SJCRH30 (cell line): ENCODE measurements at regions not wholly inside any gene's neighbourhood (a gene's known extent, or its start where the extent isn't known, plus 50 kb on each side); places are given as distances from the start of the nearest gene placed in this dataset.
A peak's percentile ranks its signal among the peaks of the same experiment; 100 is the strongest.
"Not testable (repeated sequence)": the region's sequence is repeated elsewhere in the genome, so short reads cannot be mapped to it uniquely, and the experiment has no call there.

Experiments used
- DNase-seq, 2 experiments: peaks; one replicate each; pipeline ENCODE4 v3.0.0-alpha.2; 2015 to 2020
- H3K27ac ChIP-seq: fragments of 250-450 bp; sonication (Bioruptor Pico); 2 replicates; pipeline ENCODE4 v1.5.1; 2020; ENCODE audit warnings: mild to moderate bottlenecking, moderate library complexity
- H3K27me3 ChIP-seq: fragments of 250-450 bp; sonication (Bioruptor Pico); 2 replicates; pipeline ENCODE4 v1.5.1; 2020; ENCODE audit warnings: mild to moderate bottlenecking, moderate library complexity
- H3K36me3 ChIP-seq: fragments of 250-450 bp; sonication (Bioruptor Pico); 2 replicates; pipeline ENCODE4 v1.5.1; 2020; ENCODE audit warnings: mild to moderate bottlenecking, moderate library complexity
- H3K4me1 ChIP-seq: fragments of 250-450 bp; sonication (Bioruptor Pico); 2 replicates; pipeline ENCODE4 v1.5.1; 2020; ENCODE audit warnings: mild to moderate bottlenecking, moderate library complexity
- H3K4me3 ChIP-seq: fragments of 250-450 bp; sonication (Bioruptor Pico); 2 replicates; pipeline ENCODE4 v1.5.1; 2020; ENCODE audit warnings: mild to moderate bottlenecking, moderate library complexity
- H3K9me3 ChIP-seq: fragments of 250-450 bp; sonication (Bioruptor Pico); replicated peaks from 2 replicates; pipeline ENCODE4 v1.5.1; 2020; ENCODE audit warnings: mild to moderate bottlenecking, moderate library complexity

- Histone ChIP-seq H3K9me3 (no peaks in the 10 kb centered on the region), H3K36me3 (no peaks in the 10 kb centered on the region), H3K4me3 (no peak overlapping the region), H3K4me1 (peaks cover 4% of the 10 kb centered on the region; the same call in 1 of the 2 replicates), H3K27ac (no peak overlapping the region), H3K27me3 (no peaks in the 10 kb centered on the region)
- DNase-seq = no peak
Observed at GRCh38 chr10:121129266-121129665, 278.1 kb downstream of the WDR11 start.

- Histone ChIP-seq H3K36me3 (no peaks in the 10 kb centered on the region), H3K9me3 (no peaks in the 10 kb centered on the region), H3K4me1 (peaks cover 4% of the 10 kb centered on the region; the same call in 1 of the 2 replicates), H3K27me3 (no peaks in the 10 kb centered on the region), H3K27ac (no peak overlapping the region), H3K4me3 (no peak overlapping the region)
- no peak for DNase-seq
Observed at GRCh38 chr10:121130382-121130781, 279.2 kb downstream of the WDR11 start.

GRCh38 chr10:121131014-121131413 lies 279.9 kb downstream of the WDR11 start:
- H3K4me3 ChIP-seq = no peak overlapping the region
- H3K36me3 ChIP-seq = no peaks in the 10 kb centered on the region
- peaks cover 4% of the 10 kb centered on the region; the same call in 1 of the 2 replicates for H3K4me1 ChIP-seq
- DNase-seq = no peak
- no peaks in the 10 kb centered on the region for H3K27me3 ChIP-seq
- no peak overlapping the region for H3K27ac ChIP-seq
- H3K9me3 ChIP-seq = no peaks in the 10 kb centered on the region

GRCh38 chr10:121131426-121132265 lies 280.5 kb downstream of the WDR11 start:
- Histone ChIP-seq H3K9me3 (no peaks in the 10 kb centered on the region), H3K4me1 (peaks cover 4% of the 10 kb centered on the region; the same call in 1 of the 2 replicates), H3K4me3 (no peak overlapping the region), H3K36me3 (no peaks in the 10 kb centered on the region), H3K27me3 (no peaks in the 10 kb centered on the region), H3K27ac (no peak overlapping the region)
- DNase-seq = peak; percentile 53 to 77

GRCh38 chr10:121132273-121132672 lies 281.1 kb downstream of the WDR11 start:
- Histone ChIP-seq H3K27ac (no peak overlapping the region), H3K4me3 (no peak overlapping the region), H3K4me1 (peaks cover 4% of the 10 kb centered on the region; the same call in 1 of the 2 replicates), H3K36me3 (no peaks in the 10 kb centered on the region), H3K27me3 (no peaks in the 10 kb centered on the region), H3K9me3 (no peaks in the 10 kb centered on the region)
- DNase-seq = no peak

GRCh38 chr10:121133901-121134300 lies 282.7 kb downstream of the WDR11 start:
- H3K27ac ChIP-seq = no peak overlapping the region
- DNase-seq = no peak

GRCh38 chr10:121134711-121135110 lies 283.5 kb downstream of the WDR11 start:
- H3K36me3 ChIP-seq = no peaks in the 10 kb centered on the region
- peaks cover 4% of the 10 kb centered on the region; the same call in 1 of the 2 replicates for H3K4me1 ChIP-seq
- peak in 1 of 2 experiments; percentile 22 for DNase-seq
- no peaks in the 10 kb centered on the region for H3K27me3 ChIP-seq
- no peaks in the 10 kb centered on the region for H3K9me3 ChIP-seq
- no peak overlapping the region for H3K4me3 ChIP-seq
- no peak overlapping the region for H3K27ac ChIP-seq

More at GRCh38 chr10:121133901-121134300, 282.7 kb downstream of the WDR11 start:
- Histone ChIP-seq H3K4me3 (no peak overlapping the region), H3K36me3 (no peaks in the 10 kb centered on the region), H3K9me3 (no peaks in the 10 kb centered on the region), H3K27me3 (no peaks in the 10 kb centered on the region), H3K4me1 (peaks cover 4% of the 10 kb centered on the region; the same call in 1 of the 2 replicates)

- Histone ChIP-seq H3K4me3 (no peak overlapping the region), H3K27ac (no peak overlapping the region), H3K27me3 (no peaks in the 10 kb centered on the region), H3K4me1 (peaks cover 4% of the 10 kb centered on the region; the same call in 1 of the 2 replicates), H3K9me3 (no peaks in the 10 kb centered on the region), H3K36me3 (no peaks in the 10 kb centered on the region)
- DNase-seq = no peak
Observed at GRCh38 chr10:121135512-121135911, 284.4 kb downstream of the WDR11 start.

- H3K9me3 ChIP-seq = no peaks in the 10 kb centered on the region
- H3K4me1 ChIP-seq = no peaks in the 10 kb centered on the region
- H3K27ac ChIP-seq = no peak overlapping the region
- no peaks in the 10 kb centered on the region for H3K36me3 ChIP-seq
- H3K27me3 ChIP-seq = no peaks in the 10 kb centered on the region
- DNase-seq = no peak
- no peak overlapping the region for H3K4me3 ChIP-seq
Observed at GRCh38 chr10:121137533-121137932, 286.4 kb downstream of the WDR11 start.

- no peak overlapping the region for H3K27ac ChIP-seq
- H3K4me3 ChIP-seq = no peak overlapping the region
- DNase-seq = no peak
- no peaks in the 10 kb centered on the region for H3K36me3 ChIP-seq
- H3K4me1 ChIP-seq = no peaks in the 10 kb centered on the region
- no peaks in the 10 kb centered on the region for H3K27me3 ChIP-seq
- H3K9me3 ChIP-seq = no peaks in the 10 kb centered on the region; the same call in 1 of the 2 replicates
Observed at GRCh38 chr10:121138112-121138860, 287.1 kb downstream of the WDR11 start.

- Histone ChIP-seq H3K27ac (no peak overlapping the region), H3K36me3 (no peaks in the 10 kb centered on the region), H3K9me3 (no peaks in the 10 kb centered on the region; the same call in 1 of the 2 replicates), H3K4me1 (no peaks in the 10 kb centered on the region), H3K27me3 (no peaks in the 10 kb centered on the region), H3K4me3 (no peak overlapping the region)
- DNase-seq = no peak
Observed at GRCh38 chr10:121138918-121139317, 287.8 kb downstream of the WDR11 start.

GRCh38 chr10:121145802-121146395 lies 294.7 kb downstream of the WDR11 start:
- not testable (repeated sequence) for H3K9me3 ChIP-seq, DNase-seq, H3K4me1 ChIP-seq, H3K27ac ChIP-seq, H3K36me3 ChIP-seq, H3K27me3 ChIP-seq, H3K4me3 ChIP-seq

GRCh38 chr10:121148921-121149320 lies 297.8 kb downstream of the WDR11 start:
- Histone ChIP-seq H3K27ac (no peak overlapping the region), H3K36me3 (no peaks in the 10 kb centered on the region), H3K4me1 (no peaks in the 10 kb centered on the region), H3K4me3 (no peak overlapping the region), H3K9me3 (0 out of 2 replicates have a peak, but pooled peaks cover 4% of the 10 kb centered on the region), H3K27me3 (no peaks in the 10 kb centered on the region; the same call in 1 of the 2 replicates)
- DNase-seq = no peak

GRCh38 chr10:121152033-121152432 lies 300.9 kb downstream of the WDR11 start:
- H3K4me3 ChIP-seq = no peak overlapping the region
- DNase-seq = no peak
- H3K4me1 ChIP-seq = no peaks in the 10 kb centered on the region; the same call in 1 of the 2 replicates
- no peaks in the 10 kb centered on the region for H3K36me3 ChIP-seq
- H3K27ac ChIP-seq = no peak overlapping the region
- H3K9me3 ChIP-seq = 0 out of 2 replicates have a peak, but pooled peaks cover 4% of the 10 kb centered on the region
- H3K27me3 ChIP-seq = no peaks in the 10 kb centered on the region; the same call in 1 of the 2 replicates
